RWPE2 (cell line): ENCODE measurements at regions not wholly inside any gene's neighbourhood (a gene's known extent, or its start where the extent isn't known, plus 50 kb on each side); places are given as distances from the start of the nearest gene placed in this dataset.

Experiments
- ATAC-seq: fragments of 200-7000 bp; cut with Tn5 transposase; 3 replicates; pipeline ENCODE4 v1.9.1; 2021; ENCODE audit warnings: low read depth
- DNase-seq: peaks from one replicate; pipeline ENCODE4 v3.0.0-alpha.2; 2020; ENCODE audit warnings: low spot score
- H3K27ac ChIP-seq: fragments of 450-650 bp; 2 replicates; pipeline ENCODE4 v1.5.1; 2017; ENCODE audit warnings: mild to moderate bottlenecking; ENCODE audit not compliant: poor library complexity, severe bottlenecking
- H3K27me3 ChIP-seq: fragments of 250-450 bp; sonication (Bioruptor Pico); 2 replicates; pipeline ENCODE4 v1.5.1; 2021; ENCODE audit warnings: mild to moderate bottlenecking, moderate library complexity; ENCODE audit not compliant: insufficient read depth, poor library complexity, severe bottlenecking
- H3K36me3 ChIP-seq: fragments of 250-450 bp; sonication (Bioruptor Pico); 2 replicates; pipeline ENCODE4 v1.5.1; 2020; ENCODE audit warnings: low read depth, mild to moderate bottlenecking, moderate library complexity
- H3K4me1 ChIP-seq: fragments of 250-450 bp; sonication (Bioruptor Pico); 2 replicates; pipeline ENCODE4 v1.5.1; 2021; ENCODE audit warnings: mild to moderate bottlenecking, moderate library complexity; ENCODE audit not compliant: insufficient read depth, poor library complexity, severe bottlenecking
- H3K4me3 ChIP-seq: fragments of 250-450 bp; sonication (Bioruptor Pico); 2 replicates; pipeline ENCODE4 v1.5.1; 2021; ENCODE audit warnings: mild to moderate bottlenecking, moderate library complexity; ENCODE audit not compliant: severe bottlenecking
- H3K9me3 ChIP-seq: fragments of 250-450 bp; sonication (Bioruptor Pico); 2 replicates; pipeline ENCODE4 v1.5.1; 2021; ENCODE audit warnings: mild to moderate bottlenecking, moderate library complexity; ENCODE audit not compliant: severe bottlenecking
- CTCF ChIP-seq: fragments of 450-650 bp; IDR thresholded peaks from one replicate; pipeline ENCODE4 v1.5.1; 2017; ENCODE audit warnings: mild to moderate bottlenecking, moderate library complexity; ENCODE audit not compliant: poor library complexity, severe bottlenecking

- Histone ChIP-seq H3K36me3 (no peaks in the 10 kb centered on the region), H3K27me3 (no peaks in the 10 kb centered on the region), H3K4me1 (no peaks in the 10 kb centered on the region), H3K9me3 (no peaks in the 10 kb centered on the region), H3K4me3 (no peak overlapping the region), H3K27ac (no peak overlapping the region)
- TF ChIP-seq CTCF = no peak
- ATAC-seq = no peak
- no peak for DNase-seq
Measured at GRCh38 chrX:117645639-117646038, 471.0 kb downstream of the KLHL13 start.

- no peak for TF ChIP-seq CTCF
- H3K36me3 ChIP-seq = no peaks in the 10 kb centered on the region
- no peaks in the 10 kb centered on the region for H3K27me3 ChIP-seq
- no peak overlapping the region for H3K4me3 ChIP-seq
- no peak overlapping the region for H3K27ac ChIP-seq
- ATAC-seq (no peak), DNase-seq (no peak)
- H3K4me1 ChIP-seq = no peaks in the 10 kb centered on the region
- H3K9me3 ChIP-seq = no peaks in the 10 kb centered on the region
Measured at GRCh38 chrX:117641913-117642656, 474.5 kb downstream of the KLHL13 start.

- ATAC-seq (no peak), DNase-seq (no peak)
- no peak for TF ChIP-seq CTCF
- H3K36me3 ChIP-seq = no peaks in the 10 kb centered on the region
- no peak overlapping the region for H3K4me3 ChIP-seq
- H3K9me3 ChIP-seq = no peaks in the 10 kb centered on the region
- H3K27me3 ChIP-seq = no peaks in the 10 kb centered on the region
- H3K4me1 ChIP-seq = no peaks in the 10 kb centered on the region
- no peak overlapping the region for H3K27ac ChIP-seq
Measured at GRCh38 chrX:117636826-117637225, 479.8 kb downstream of the KLHL13 start.

- ATAC-seq = no peak
- H3K4me1 ChIP-seq = no peaks in the 10 kb centered on the region
Measured at GRCh38 chrX:117633277-117633676, 483.3 kb downstream of the KLHL13 start.

More at GRCh38 chrX:117633277-117633676, 483.3 kb downstream of the KLHL13 start:
- Histone ChIP-seq H3K27ac (no peak overlapping the region), H3K9me3 (no peaks in the 10 kb centered on the region), H3K36me3 (no peaks in the 10 kb centered on the region), H3K4me3 (no peak overlapping the region), H3K27me3 (no peaks in the 10 kb centered on the region)
- no peak for DNase-seq
- TF ChIP-seq CTCF = no peak
